ENCODE measurements at regions not wholly inside any gene's neighbourhood (a gene's known extent, or its start where the extent isn't known, plus 50 kb on each side); places are given as distances from the start of the nearest gene placed in this dataset.

DNA sequence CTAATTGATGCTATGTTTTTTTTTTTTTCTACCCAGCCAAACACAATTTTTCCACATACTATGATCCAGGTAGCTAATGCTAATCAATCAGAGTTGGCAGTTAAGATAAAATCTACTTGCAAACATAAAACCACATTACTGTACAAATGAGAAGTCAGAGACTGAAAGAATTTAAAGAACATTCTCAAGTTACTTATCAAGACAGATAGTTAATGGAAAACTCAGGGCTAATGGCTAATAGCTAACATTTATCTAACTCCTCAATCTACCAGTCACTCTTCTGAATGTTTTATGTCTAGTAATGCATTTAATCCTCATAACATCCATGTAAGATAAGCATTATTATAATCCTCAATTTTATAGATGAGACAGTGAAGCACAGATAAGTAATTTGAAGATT lies 537.6 kb upstream of the SETBP1 start:
- DNase-seq (ENCODE audit: low spot score), result no peak

- no peak for DNase-seq (ENCODE audit: low spot score)
These were observed 531.0 kb upstream of the SETBP1 start for GRCh38 chr18:44149706-44150105.

- DNase-seq (ENCODE audit: low spot score), result no peak
These were observed 526.7 kb upstream of the SETBP1 start for GRCh38 chr18:44153981-44154380.

GRCh38 chr18:44156126-44156525 lies 524.6 kb upstream of the SETBP1 start:
- DNase-seq (ENCODE audit: low spot score), result no peak

- no peak for DNase-seq (ENCODE audit: low spot score)
These were observed 523.8 kb upstream of the SETBP1 start for GRCh38 chr18:44156776-44157335.

DNA sequence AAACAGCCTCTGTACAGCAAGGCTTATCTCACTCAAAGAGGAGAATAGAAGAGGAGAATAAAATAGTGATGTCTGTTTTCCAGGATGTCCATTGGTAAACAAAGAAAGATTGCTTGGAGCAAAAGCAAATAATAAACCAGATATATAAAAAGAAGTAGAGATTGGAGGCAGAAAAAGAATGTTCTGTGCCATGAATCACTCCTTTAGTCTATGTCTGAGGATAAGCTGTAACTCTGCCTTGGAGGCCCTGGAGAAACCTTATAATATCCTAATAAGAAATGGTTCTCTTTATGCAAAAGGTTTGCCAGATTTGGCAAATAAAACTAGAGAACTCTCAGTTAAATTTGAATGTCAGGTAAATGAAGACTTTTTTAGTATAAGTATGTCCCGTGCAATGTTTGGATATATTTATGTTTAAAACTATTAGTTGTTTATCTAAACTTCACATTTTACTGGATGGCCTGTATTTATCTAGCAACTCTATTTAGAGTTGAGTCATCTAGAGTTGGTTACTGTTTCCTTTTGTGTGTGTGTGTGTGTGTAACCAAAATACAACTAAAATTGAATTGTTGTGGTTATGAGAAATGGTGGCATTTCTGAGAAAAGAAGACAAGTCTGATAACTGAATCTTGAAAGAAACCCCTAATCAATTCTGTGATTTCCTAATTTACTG lies 510.3 kb upstream of the SETBP1 start:
- no peak for DNase-seq (ENCODE audit: low spot score)

- DNase-seq (ENCODE audit: low spot score), result no peak
These were observed 509.4 kb upstream of the SETBP1 start for GRCh38 chr18:44171301-44171700.

DNA sequence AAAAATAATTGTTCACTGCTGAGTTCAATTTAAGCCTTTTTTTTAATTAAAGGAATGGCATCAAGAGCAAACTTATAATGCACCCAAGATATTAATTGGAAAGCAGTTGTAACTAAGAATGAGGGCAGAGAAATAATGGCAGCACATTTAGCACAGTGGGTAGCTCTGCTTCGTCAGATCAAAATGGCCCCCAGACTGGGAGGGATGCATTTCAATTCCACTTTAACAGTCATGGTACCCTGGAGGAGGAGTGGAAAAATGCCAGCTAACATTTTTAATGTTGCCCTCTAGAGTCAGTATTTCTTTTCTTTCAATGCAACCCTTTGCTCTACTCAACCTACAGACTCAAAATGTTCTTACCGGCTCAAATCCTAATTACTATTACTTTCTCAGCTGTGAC lies 504.8 kb upstream of the SETBP1 start:
- DNase-seq (ENCODE audit: low spot score), result no peak

- DNase-seq (ENCODE audit: low spot score), result no peak
These were observed 502.2 kb upstream of the SETBP1 start for GRCh38 chr18:44178476-44178875.

DNA sequence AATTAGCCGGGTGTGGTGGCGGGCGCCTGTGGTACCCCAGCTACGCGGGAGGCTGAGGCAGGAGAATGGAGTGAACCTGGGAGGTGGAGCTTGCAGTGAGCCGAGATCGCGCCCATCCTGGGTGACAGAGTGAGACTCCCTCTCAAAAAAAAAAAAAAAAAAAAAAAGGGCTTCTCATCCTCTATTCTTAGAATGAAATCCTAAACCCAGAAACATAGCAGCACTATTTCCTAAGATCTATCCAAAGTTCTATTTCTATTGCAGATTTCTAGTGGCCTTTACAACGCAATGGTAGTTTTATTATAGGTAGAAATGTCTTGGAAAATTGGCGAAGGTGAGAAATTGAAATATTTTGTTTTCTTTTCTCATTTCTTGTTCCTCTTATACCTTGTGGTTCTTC lies 501.0 kb upstream of the SETBP1 start:
- no peak for DNase-seq (ENCODE audit: low spot score)

DNA sequence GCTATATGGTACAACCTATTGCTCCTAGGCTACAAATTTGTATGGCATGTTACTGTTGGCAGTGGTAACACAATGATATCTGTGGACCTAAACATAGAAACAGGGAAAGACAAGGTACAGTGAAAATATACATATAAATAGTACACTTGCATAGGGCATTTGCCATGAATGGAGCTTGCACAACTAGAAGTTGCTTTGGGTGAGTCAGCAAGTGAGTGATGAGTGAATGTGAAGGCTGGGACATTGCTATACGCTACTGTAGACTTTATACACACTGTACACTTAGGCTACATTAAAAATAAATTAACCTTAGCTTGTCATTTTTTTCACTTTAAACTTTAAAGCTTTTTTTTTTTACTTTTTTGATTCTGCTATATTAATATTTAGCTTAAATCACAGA lies 500.0 kb upstream of the SETBP1 start:
- DNase-seq (ENCODE audit: low spot score), result no peak

- no peak for DNase-seq (ENCODE audit: low spot score)
These were observed 498.5 kb upstream of the SETBP1 start for GRCh38 chr18:44181951-44182747.

GRCh38 chr18:44186001-44186400 lies 494.7 kb upstream of the SETBP1 start:
- DNase-seq (ENCODE audit: low spot score), result no peak

- no peak for DNase-seq (ENCODE audit: low spot score)
These were observed 493.6 kb upstream of the SETBP1 start for GRCh38 chr18:44187090-44187489.

DNA sequence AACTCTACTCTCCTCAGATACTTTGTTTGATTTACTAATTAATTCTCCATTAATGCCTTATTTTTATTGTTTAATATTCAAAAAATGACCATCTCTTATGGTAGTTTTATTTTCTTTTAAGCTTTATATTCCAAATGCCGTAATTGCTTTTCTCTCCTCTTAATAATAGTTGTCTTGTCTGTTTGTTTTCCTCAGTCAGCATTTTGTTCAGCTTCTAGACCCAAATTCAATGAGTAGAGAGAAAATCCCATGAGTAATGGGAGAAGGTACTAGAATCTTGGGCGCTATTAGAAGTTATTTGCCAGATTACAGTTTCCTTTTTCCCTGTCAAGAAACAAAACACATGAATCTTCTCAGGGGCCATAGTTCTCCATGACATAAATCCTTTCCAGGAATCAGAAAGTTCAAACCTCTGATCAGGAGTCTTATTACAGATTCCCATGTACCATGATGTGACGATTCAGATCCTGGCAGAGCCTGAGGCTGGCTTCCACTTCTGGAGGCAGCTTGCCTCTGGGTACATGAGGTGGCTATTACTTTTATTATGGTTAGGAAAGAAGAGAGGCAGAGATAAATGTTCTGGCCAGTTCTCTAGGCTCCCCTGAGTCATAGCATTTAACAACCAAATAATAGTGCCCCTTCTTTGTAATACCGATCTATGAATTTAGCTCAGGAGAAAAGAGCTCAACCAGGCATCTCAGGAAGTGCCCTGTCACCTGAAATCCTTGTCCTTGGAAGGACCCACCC lies 485.1 kb upstream of the SETBP1 start:
- DNase-seq (ENCODE audit: low spot score), result no peak

DNA sequence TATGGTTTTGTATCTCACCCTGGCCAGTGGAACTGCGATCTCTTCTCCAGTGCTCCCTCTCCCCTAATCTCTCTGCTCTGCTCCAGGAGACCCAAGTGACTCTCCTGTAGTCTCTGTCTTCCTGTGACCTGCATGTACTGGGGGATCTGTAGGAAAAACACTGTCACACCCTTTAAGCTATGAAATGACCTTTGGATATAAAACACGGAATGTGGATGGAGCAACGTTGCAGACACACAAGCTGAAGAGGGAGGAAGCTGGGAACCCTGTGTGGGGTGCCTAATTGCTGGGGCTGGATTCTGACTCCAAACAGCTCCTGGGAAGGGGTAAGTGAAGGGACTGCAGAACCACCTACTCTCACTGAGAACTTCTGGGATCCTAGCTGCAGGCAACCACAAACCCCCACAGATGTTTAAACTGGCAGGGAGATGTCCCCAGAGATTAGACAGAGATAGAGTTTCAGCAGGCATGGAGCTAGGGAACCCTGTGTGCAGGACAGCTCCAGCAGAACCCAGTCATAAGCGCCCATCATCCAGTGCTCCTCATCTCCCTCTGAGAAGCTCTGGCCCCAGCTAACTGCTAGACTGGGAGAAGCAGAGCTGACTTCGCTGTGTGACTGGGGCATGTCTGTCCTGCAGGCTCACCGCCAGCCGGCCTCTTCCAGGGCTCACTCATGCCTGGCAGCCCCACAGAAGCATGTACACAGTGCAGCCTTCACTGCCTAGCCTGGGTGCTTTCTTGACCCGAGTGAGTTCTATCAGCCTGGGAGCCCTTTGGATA lies 482.7 kb upstream of the SETBP1 start:
- DNase-seq (ENCODE audit: low spot score), result no peak

- DNase-seq (ENCODE audit: low spot score), result no peak
These were observed 481.9 kb upstream of the SETBP1 start for GRCh38 chr18:44198612-44199284.

DNA sequence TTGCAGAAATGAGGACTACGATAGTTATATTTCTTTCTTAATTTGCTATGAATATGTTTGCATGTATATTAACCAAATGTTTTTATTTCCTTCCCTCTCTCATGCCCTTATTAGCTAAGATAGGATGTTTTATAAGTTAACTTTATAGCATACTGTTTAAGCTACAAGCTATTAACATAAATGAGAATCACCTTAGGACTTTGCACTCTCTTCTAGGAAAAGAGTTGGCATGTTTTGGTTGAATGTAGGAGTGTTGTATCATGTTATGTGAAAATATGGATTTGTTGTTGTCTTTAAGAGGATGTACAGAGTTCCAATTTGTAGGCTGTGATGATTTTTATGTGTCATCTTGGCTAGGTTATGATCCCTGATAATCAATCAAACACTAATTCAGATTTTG lies 467.4 kb upstream of the SETBP1 start:
- no peak for DNase-seq (ENCODE audit: low spot score)

DNA sequence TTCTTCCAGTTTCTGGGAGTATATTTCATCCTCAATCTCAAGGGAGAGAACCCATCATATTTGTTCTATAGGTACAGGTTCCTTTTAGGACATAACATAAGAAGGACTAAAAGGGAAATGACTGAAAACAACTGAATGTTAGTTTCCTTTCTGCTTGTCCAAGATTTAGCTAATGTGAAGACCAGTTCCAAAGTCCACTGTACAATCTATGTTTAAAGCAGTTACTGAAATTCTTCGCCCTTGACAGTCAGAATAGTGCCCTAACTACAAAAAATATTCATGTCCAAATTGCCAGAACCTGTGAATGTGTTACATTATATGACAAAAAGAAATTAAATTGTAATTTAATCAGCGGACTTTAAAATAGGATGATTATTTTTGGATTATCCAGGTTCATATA lies 466.3 kb upstream of the SETBP1 start:
- no peak for DNase-seq (ENCODE audit: low spot score)

DNA sequence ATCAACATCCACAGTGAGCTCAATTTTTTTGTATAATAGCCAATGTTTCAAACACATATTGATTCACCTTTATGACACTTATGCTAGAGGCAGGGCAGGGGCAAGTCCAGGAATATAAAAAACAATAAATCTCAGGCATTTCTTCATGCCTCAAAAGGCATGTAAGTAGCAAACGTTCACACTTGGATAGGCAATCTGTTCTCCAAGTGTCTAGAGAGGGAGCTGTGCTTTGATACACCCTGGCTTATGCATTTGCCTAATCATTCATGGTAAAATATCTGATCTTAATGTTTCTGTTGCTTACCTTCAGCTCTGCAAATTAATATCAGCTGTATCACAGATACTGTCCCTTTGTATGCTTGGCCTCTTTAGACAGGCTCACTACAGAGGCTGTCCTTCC lies 464.5 kb upstream of the SETBP1 start:
- DNase-seq (ENCODE audit: low spot score), result no peak

DNA sequence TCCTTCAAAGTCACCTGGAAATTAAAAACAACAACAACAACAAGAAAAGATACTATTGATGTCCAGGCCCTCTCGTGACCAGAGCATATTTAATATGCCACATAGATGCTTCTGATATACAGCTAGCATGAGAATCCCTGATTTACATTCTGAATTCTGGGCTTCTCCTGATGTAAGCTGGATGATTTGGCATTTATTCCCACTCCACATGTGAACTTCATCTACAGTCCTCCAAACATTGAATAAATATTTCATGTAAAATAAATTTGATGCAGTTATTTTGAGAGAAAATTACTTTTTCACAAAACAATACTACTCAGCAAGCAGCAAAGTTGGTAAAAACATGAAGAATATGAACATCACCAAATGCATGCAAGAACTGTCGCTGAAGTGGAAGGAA lies 453.2 kb upstream of the SETBP1 start:
- DNase-seq (ENCODE audit: low spot score), result no peak

Measured in ecto neural progenitor cell (in vitro differentiated cells).